Trophoblast cell (in vitro differentiated cells and primary cell): ENCODE measurements at regions not wholly inside any gene's neighbourhood (a gene's known extent, or its start where the extent isn't known, plus 50 kb on each side); places are given as distances from the start of the nearest gene placed in this dataset.

Experiments used
- DNase-seq, 2 donors: peaks; one replicate each; pipeline ENCODE4 v3.0.0-alpha.2; 2016
- H2AFZ ChIP-seq: 2 replicates; pipeline ENCODE4 v1.6.1; 2013; ENCODE audit warnings: low read length, moderate library complexity, mild to moderate bottlenecking; ENCODE audit not compliant: insufficient read depth, poor library complexity
- H2AK5ac ChIP-seq: 2 replicates; pipeline ENCODE4 v1.6.1; 2013; ENCODE audit warnings: mild to moderate bottlenecking, low read length
- H2BK120ac ChIP-seq: 2 replicates; pipeline ENCODE4 v1.6.1; 2013; ENCODE audit warnings: low read length, mild to moderate bottlenecking, moderate library complexity; ENCODE audit not compliant: insufficient read depth, poor library complexity
- H2BK12ac ChIP-seq: 2 replicates; pipeline ENCODE4 v1.6.1; 2013; ENCODE audit warnings: mild to moderate bottlenecking, low read length, moderate library complexity
- H2BK5ac ChIP-seq: 2 replicates; pipeline ENCODE4 v1.6.1; 2013; ENCODE audit warnings: low read length, low read depth, moderate library complexity, mild to moderate bottlenecking; ENCODE audit not compliant: poor library complexity
- H3K14ac ChIP-seq: 2 replicates; pipeline ENCODE4 v1.6.1; 2013; ENCODE audit warnings: mild to moderate bottlenecking, low read length
- H3K18ac ChIP-seq: 2 replicates; pipeline ENCODE4 v1.6.1; 2013; ENCODE audit warnings: mild to moderate bottlenecking, low read length
- H3K23ac ChIP-seq: 2 replicates; pipeline ENCODE4 v1.6.1; 2013; ENCODE audit warnings: low read length
- H3K27ac ChIP-seq: 2 replicates; pipeline ENCODE4 v1.5.1; 2013; ENCODE audit warnings: low read depth, mild to moderate bottlenecking, inconsistent platforms, low read length, moderate library complexity
- H3K27me3 ChIP-seq: 2 replicates; pipeline ENCODE4 v1.6.1; 2013; ENCODE audit warnings: inconsistent platforms, mild to moderate bottlenecking, low read length, moderate library complexity; ENCODE audit not compliant: insufficient read depth
- H3K36me3 ChIP-seq, 2 experiments: 1 replicate in 1 of 2; 2 replicates in 1 of 2; pipeline ENCODE4 v1.6.1; 2013; ENCODE audit warnings: low read length in 2 of 2, mild to moderate bottlenecking in 2 of 2, moderate library complexity in 1 of 2; ENCODE audit not compliant: insufficient read depth in 2 of 2, control insufficient read depth in 1 of 2
- H3K4ac ChIP-seq: 2 replicates; pipeline ENCODE4 v1.6.1; 2013; ENCODE audit warnings: low read depth, mild to moderate bottlenecking, low read length, moderate library complexity
- H3K4me1 ChIP-seq, 2 experiments: 1 replicate in 1 of 2; 2 replicates in 1 of 2; pipeline ENCODE4 v1.6.1; 2013; ENCODE audit warnings: low read length in 2 of 2, mild to moderate bottlenecking in 2 of 2, moderate library complexity in 1 of 2; ENCODE audit not compliant: insufficient read depth in 2 of 2, control insufficient read depth in 1 of 2
- H3K4me2 ChIP-seq: 2 replicates; pipeline ENCODE4 v1.6.1; 2013; ENCODE audit warnings: inconsistent platforms, mild to moderate bottlenecking, low read length, moderate library complexity
- H3K4me3 ChIP-seq: 2 replicates; pipeline ENCODE4 v1.5.1; 2013; ENCODE audit warnings: mild to moderate bottlenecking, low read depth, low read length, inconsistent platforms
- H3K79me1 ChIP-seq: one replicate; pipeline ENCODE4 v1.6.1; 2013; ENCODE audit warnings: low read length
- H3K79me2 ChIP-seq: 2 replicates; pipeline ENCODE4 v1.6.1; 2013; ENCODE audit warnings: low read length, mild to moderate bottlenecking; ENCODE audit not compliant: control insufficient read depth, insufficient read depth, poor library complexity
- H3K9ac ChIP-seq: 2 replicates; pipeline ENCODE4 v1.6.1; 2013; ENCODE audit warnings: mild to moderate bottlenecking, low read length
- H3K9me3 ChIP-seq: 2 replicates; pipeline ENCODE4 v1.6.1; 2013; ENCODE audit warnings: low read depth, mild to moderate bottlenecking, control low read depth, inconsistent platforms, low read length; ENCODE audit not compliant: insufficient read depth
- H4K12ac ChIP-seq: 2 replicates; pipeline ENCODE4 v1.6.1; 2013; ENCODE audit warnings: low read depth, mild to moderate bottlenecking, low read length, moderate library complexity
- H4K8ac ChIP-seq: 2 replicates; pipeline ENCODE4 v1.6.1; 2013; ENCODE audit warnings: low read depth, mild to moderate bottlenecking, low read length, moderate library complexity
- H4K91ac ChIP-seq: one replicate; pipeline ENCODE4 v1.6.1; 2013; ENCODE audit warnings: low read depth, mild to moderate bottlenecking, low read length, moderate library complexity
- WGBS: extraction: QIAGEN DNeasy Blood & Tissue Kit; methylation state at CpG from one replicate; pipeline ENCODE4 v1.1.7; 2013; ENCODE audit warnings: missing lambda C conversion rate; ENCODE audit not compliant: insufficient read length, insufficient coverage; ENCODE audit errors: extremely low coverage; 5-methylcytosine and 5-hydroxymethylcytosine counted together

GRCh38 chr22:48607901-48608662, 1219.6 kb downstream of the BRD1 start:
- Histone ChIP-seq H3K4me1 (no peaks in the 10 kb centered on the region), H2AFZ (no peak overlapping the region), H4K91ac (no peak overlapping the region), H2BK12ac (no peak overlapping the region), H3K4ac (no peak overlapping the region), H3K27ac (no peak overlapping the region), H4K12ac (no peak overlapping the region), H3K18ac (no peak overlapping the region), H2BK5ac (no peak overlapping the region), H3K9me3 (peaks cover 7% of the 10 kb centered on the region), H3K9ac (no peak overlapping the region), H3K4me3 (no peak overlapping the region), H2AK5ac (no peak overlapping the region), H3K4me2 (no peak overlapping the region), H3K36me3 (no peaks in the 10 kb centered on the region), H3K79me2 (no peaks in the 10 kb centered on the region), H3K14ac (no peak overlapping the region), H2BK120ac (no peak overlapping the region), H3K27me3 (no peaks in the 10 kb centered on the region), H3K23ac (no peak overlapping the region), H4K8ac (no peak overlapping the region), H3K79me1 (no peaks in the 10 kb centered on the region)
- no peak for DNase-seq
- no CpG with 5 or more reads among the region's 23 CpGs for WGBS

GRCh38 chr22:48606684-48607307, 1220.9 kb downstream of the BRD1 start:
- Histone ChIP-seq H3K4me3 (no peak overlapping the region), H2AFZ (no peak overlapping the region), H4K12ac (no peak overlapping the region), H4K8ac (no peak overlapping the region), H3K36me3 (no peaks in the 10 kb centered on the region), H2BK120ac (no peak overlapping the region), H2BK5ac (no peak overlapping the region), H3K79me1 (no peaks in the 10 kb centered on the region), H4K91ac (no peak overlapping the region), H3K79me2 (no peaks in the 10 kb centered on the region), H3K4ac (no peak overlapping the region), H3K27me3 (no peaks in the 10 kb centered on the region), H3K23ac (no peak overlapping the region), H2BK12ac (no peak overlapping the region), H3K4me2 (no peak overlapping the region), H3K9me3 (peaks cover 8% of the 10 kb centered on the region), H3K4me1 (no peaks in the 10 kb centered on the region), H2AK5ac (no peak overlapping the region), H3K14ac (no peak overlapping the region), H3K27ac (no peak overlapping the region), H3K18ac (no peak overlapping the region), H3K9ac (no peak overlapping the region)
- no peak for DNase-seq
- WGBS = no CpG with 5 or more reads among the region's 16 CpGs

GRCh38 chr22:48605856-48606481, 1221.7 kb downstream of the BRD1 start:
- no peaks in the 10 kb centered on the region for H3K79me2 ChIP-seq
- no peak overlapping the region for H2AK5ac ChIP-seq
- no peak overlapping the region for H2BK12ac ChIP-seq
- H2BK120ac ChIP-seq = no peak overlapping the region
- no peak for DNase-seq
- no CpG with 5 or more reads among the region's 13 CpGs for WGBS
- no peak overlapping the region for H3K14ac ChIP-seq
- H4K8ac ChIP-seq = no peak overlapping the region
- H4K12ac ChIP-seq = no peak overlapping the region
- H3K23ac ChIP-seq = no peak overlapping the region
- peaks cover 10% of the 10 kb centered on the region for H3K9me3 ChIP-seq
- H2AFZ ChIP-seq = no peak overlapping the region
- no peak overlapping the region for H3K27ac ChIP-seq
- no peak overlapping the region for H2BK5ac ChIP-seq
- no peaks in the 10 kb centered on the region for H3K79me1 ChIP-seq
- no peak overlapping the region for H3K18ac ChIP-seq
- no peaks in the 10 kb centered on the region for H3K27me3 ChIP-seq
- no peak overlapping the region for H3K4ac ChIP-seq
- no peaks in the 10 kb centered on the region for H3K36me3 ChIP-seq
- H3K4me1 ChIP-seq = no peaks in the 10 kb centered on the region
- H4K91ac ChIP-seq = no peak overlapping the region
- no peak overlapping the region for H3K4me3 ChIP-seq
- no peak overlapping the region for H3K9ac ChIP-seq
- H3K4me2 ChIP-seq = no peak overlapping the region

- DNase-seq = no peak
- no peaks in the 10 kb centered on the region for H3K79me2 ChIP-seq
- no peak overlapping the region for H2BK5ac ChIP-seq
- H3K4me1 ChIP-seq = no peaks in the 10 kb centered on the region
- no peak overlapping the region for H4K12ac ChIP-seq
- no peaks in the 10 kb centered on the region for H3K79me1 ChIP-seq
- no peaks in the 10 kb centered on the region for H3K36me3 ChIP-seq
- H4K8ac ChIP-seq = no peak overlapping the region
- no peak overlapping the region for H3K27ac ChIP-seq
- no peak overlapping the region for H3K9ac ChIP-seq
- no peak overlapping the region for H2BK120ac ChIP-seq
- H3K9me3 ChIP-seq = peaks cover 10% of the 10 kb centered on the region
- no peak overlapping the region for H2AFZ ChIP-seq
- H2AK5ac ChIP-seq = no peak overlapping the region
- H3K27me3 ChIP-seq = no peaks in the 10 kb centered on the region
- no peak overlapping the region for H3K23ac ChIP-seq
- H3K4ac ChIP-seq = no peak overlapping the region
- H4K91ac ChIP-seq = no peak overlapping the region
- no peak overlapping the region for H3K14ac ChIP-seq
- H3K4me3 ChIP-seq = peak overlapping the region; percentile 44
- no peak overlapping the region for H3K4me2 ChIP-seq
- no peak overlapping the region for H2BK12ac ChIP-seq
- H3K18ac ChIP-seq = no peak overlapping the region
- WGBS = no CpG with 5 or more reads among the region's 2 CpGs
These were observed 1222.5 kb downstream of the BRD1 start for GRCh38 chr22:48605125-48605524.
